ENCODE measurements at regions not wholly inside any gene's neighbourhood (a gene's known extent, or its start where the extent isn't known, plus 50 kb on each side); places are given as distances from the start of the nearest gene placed in this dataset.

GRCh38 chr3:106811376-106811775 is 565.9 kb upstream of the CCDC54 start:
- intact Hi-C loops (cut with micrococcal nuclease), result no loop called here
- ChIA-PET CTCF (no interaction called here), POLR2A (no interaction called here)
- Mint-ChIP-seq H3K27ac (ENCODE audit: low read depth, unreplicated experiment) (no peak overlapping the region), H3K36me3 (ENCODE audit: insufficient read depth, unreplicated experiment) (no peaks in the 10 kb centered on the region), H3K4me3 (ENCODE audit: unreplicated experiment) (no peak overlapping the region), H3K9me3 (ENCODE audit: unreplicated experiment) (no peaks in the 10 kb centered on the region), H3K4me1 (ENCODE audit: insufficient read depth, unreplicated experiment) (no peaks in the 10 kb centered on the region), H3K27me3 (ENCODE audit: insufficient read depth, unreplicated experiment) (no peaks in the 10 kb centered on the region)
- DNase-seq (ENCODE audit: unreplicated experiment), result peak; percentile 9
- TF ChIP-seq, protein P1, sequence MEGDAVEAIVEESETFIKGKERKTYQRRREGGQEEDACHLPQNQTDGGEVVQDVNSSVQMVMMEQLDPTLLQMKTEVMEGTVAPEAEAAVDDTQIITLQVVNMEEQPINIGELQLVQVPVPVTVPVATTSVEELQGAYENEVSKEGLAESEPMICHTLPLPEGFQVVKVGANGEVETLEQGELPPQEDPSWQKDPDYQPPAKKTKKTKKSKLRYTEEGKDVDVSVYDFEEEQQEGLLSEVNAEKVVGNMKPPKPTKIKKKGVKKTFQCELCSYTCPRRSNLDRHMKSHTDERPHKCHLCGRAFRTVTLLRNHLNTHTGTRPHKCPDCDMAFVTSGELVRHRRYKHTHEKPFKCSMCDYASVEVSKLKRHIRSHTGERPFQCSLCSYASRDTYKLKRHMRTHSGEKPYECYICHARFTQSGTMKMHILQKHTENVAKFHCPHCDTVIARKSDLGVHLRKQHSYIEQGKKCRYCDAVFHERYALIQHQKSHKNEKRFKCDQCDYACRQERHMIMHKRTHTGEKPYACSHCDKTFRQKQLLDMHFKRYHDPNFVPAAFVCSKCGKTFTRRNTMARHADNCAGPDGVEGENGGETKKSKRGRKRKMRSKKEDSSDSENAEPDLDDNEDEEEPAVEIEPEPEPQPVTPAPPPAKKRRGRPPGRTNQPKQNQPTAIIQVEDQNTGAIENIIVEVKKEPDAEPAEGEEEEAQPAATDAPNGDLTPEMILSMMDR (IDR thresholded peaks at IDR 0.05; ENCODE audit: unreplicated experiment), result no peak
- BruUV-seq (replicated peaks), result no TSS peak

DNA sequence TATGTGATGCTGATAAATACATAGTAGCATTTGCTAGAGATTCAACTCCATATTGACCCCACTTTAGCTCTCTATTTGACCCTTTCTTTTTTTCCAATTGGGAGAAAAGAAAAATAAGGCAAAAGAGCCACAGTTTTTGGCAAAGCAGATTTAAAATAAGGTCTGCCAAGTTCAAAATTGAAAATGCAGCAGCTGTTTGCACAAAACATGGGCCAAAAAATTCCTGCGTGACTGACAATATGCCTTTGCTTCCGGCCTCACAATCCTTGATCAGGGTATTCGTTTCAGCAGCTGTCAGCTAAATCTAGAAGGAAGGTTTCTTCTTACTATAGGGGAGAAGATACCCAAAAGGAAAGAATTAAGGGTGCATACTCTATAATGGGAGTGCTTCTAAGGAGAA is 563.5 kb upstream of the CCDC54 start:
- no TSS peak for BruUV-seq (replicated peaks)
- H3K9me3 Mint-ChIP-seq (ENCODE audit: unreplicated experiment), result no peaks in the 10 kb centered on the region
- no peaks in the 10 kb centered on the region for H3K4me1 Mint-ChIP-seq (ENCODE audit: insufficient read depth, unreplicated experiment)
- no peak overlapping the region for H3K4me3 Mint-ChIP-seq (ENCODE audit: unreplicated experiment)
- TF ChIP-seq, protein P1 (IDR thresholded peaks at IDR 0.05; ENCODE audit: unreplicated experiment), result no peak
- ChIA-PET CTCF (no interaction called here), POLR2A (no interaction called here)
- intact Hi-C loops (cut with micrococcal nuclease), result no loop called here
- no peak for DNase-seq (ENCODE audit: unreplicated experiment)
- no peaks in the 10 kb centered on the region for H3K27me3 Mint-ChIP-seq (ENCODE audit: insufficient read depth, unreplicated experiment)
- H3K27ac Mint-ChIP-seq (ENCODE audit: low read depth, unreplicated experiment), result no peak overlapping the region
- no peaks in the 10 kb centered on the region for H3K36me3 Mint-ChIP-seq (ENCODE audit: insufficient read depth, unreplicated experiment)

GRCh38 chr3:106814231-106814630 is 563.0 kb upstream of the CCDC54 start:
- CTCF ChIA-PET, result no interaction called here
- no peaks in the 10 kb centered on the region for H3K4me1 Mint-ChIP-seq (ENCODE audit: insufficient read depth, unreplicated experiment)

DNA sequence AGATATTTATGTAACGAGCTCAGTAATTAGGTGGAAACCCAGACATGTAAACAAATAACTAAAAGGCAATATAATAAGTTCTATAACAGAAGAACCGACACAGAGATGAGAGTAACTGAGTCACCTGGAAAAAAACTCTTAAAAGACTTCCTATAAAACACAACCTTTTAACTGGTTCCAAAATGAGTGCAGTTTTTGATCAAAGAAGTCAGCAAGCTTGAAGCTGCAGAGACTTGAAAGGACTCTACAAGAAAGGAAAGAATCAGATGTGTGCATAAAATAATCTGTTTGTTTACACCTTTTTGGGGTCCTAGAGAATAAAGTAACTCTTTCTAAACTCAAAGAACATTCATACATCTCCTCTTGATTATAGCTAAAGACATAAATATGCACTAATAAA is 560.4 kb upstream of the CCDC54 start:
- POLR2A ChIA-PET, result interaction anchor here (1.0 kb wide), 1 partner anchor 10 kb away, joined by 4 read pairs; no protein-coding TSS in a partner anchor
- no peaks in the 10 kb centered on the region for H3K9me3 Mint-ChIP-seq (ENCODE audit: unreplicated experiment)

More at GRCh38 chr3:106814231-106814630, 563.0 kb upstream of the CCDC54 start:
- no peak overlapping the region for H3K27ac Mint-ChIP-seq (ENCODE audit: low read depth, unreplicated experiment)
- intact Hi-C loops (cut with micrococcal nuclease), result no loop called here
- H3K4me3 Mint-ChIP-seq (ENCODE audit: unreplicated experiment), result no peak overlapping the region
- H3K9me3 Mint-ChIP-seq (ENCODE audit: unreplicated experiment), result no peaks in the 10 kb centered on the region
- no peaks in the 10 kb centered on the region for H3K27me3 Mint-ChIP-seq (ENCODE audit: insufficient read depth, unreplicated experiment)
- POLR2A ChIA-PET, result no interaction called here
- BruUV-seq (replicated peaks), result no TSS peak
- no peak for DNase-seq (ENCODE audit: unreplicated experiment)
- no peaks in the 10 kb centered on the region for H3K36me3 Mint-ChIP-seq (ENCODE audit: insufficient read depth, unreplicated experiment)
- TF ChIP-seq, protein P1 (IDR thresholded peaks at IDR 0.05; ENCODE audit: unreplicated experiment), result no peak

More for the DNA sequence above, 560.4 kb upstream of the CCDC54 start:
- CTCF ChIA-PET, result interaction anchor here (0.5 to 1.2 kb wide), 2 partner anchors 10 to 237 kb away, joined by 3 read pairs; no protein-coding TSS in a partner anchor
- TF ChIP-seq, protein P1 (IDR thresholded peaks at IDR 0.05; ENCODE audit: unreplicated experiment), result no peak
- Mint-ChIP-seq H3K27ac (ENCODE audit: low read depth, unreplicated experiment) (no peak overlapping the region), H3K4me1 (ENCODE audit: insufficient read depth, unreplicated experiment) (no peaks in the 10 kb centered on the region), H3K36me3 (ENCODE audit: insufficient read depth, unreplicated experiment) (no peaks in the 10 kb centered on the region), H3K4me3 (ENCODE audit: unreplicated experiment) (no peak overlapping the region), H3K27me3 (ENCODE audit: insufficient read depth, unreplicated experiment) (no peaks in the 10 kb centered on the region)
- no TSS peak for BruUV-seq (replicated peaks)
- intact Hi-C loops (cut with micrococcal nuclease), result no loop called here
- no peak for DNase-seq (ENCODE audit: unreplicated experiment)
